NCI-H1092 treated with DMSO at 0.1 percent for 48 hours (cell line): ENCODE measurements at regions not wholly inside any gene's neighbourhood (a gene's known extent, or its start where the extent isn't known, plus 50 kb on each side); places are given as distances from the start of the nearest gene placed in this dataset.
A peak's percentile ranks its signal among the peaks of the same experiment; 100 is the strongest.

ENCODE experiments used
- DNase-seq: peaks from one replicate; lab custom pipeline; 2025; lab: John Stamatoyannopoulos, UW

DNA sequence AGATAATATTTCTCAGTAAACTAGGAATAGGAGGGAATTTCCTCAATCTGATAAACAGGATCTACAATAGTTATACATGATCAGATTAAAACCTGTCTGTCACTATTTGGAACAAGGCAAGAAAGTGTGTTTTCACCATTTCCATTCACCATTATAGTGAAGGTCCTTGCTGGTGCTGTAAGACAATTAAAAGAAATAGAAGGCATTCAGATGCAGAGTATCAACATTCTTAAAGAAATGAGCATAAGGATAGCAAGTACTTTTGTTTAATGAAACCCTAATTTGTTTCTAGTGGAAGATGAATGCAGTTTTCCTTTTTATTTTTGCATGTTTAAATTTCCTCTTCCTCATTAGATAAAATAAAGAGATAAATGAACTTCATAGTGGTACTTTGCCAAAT is 693.7 kb downstream of the PLCL1 start:
- DNase-seq, result no peak

DNA sequence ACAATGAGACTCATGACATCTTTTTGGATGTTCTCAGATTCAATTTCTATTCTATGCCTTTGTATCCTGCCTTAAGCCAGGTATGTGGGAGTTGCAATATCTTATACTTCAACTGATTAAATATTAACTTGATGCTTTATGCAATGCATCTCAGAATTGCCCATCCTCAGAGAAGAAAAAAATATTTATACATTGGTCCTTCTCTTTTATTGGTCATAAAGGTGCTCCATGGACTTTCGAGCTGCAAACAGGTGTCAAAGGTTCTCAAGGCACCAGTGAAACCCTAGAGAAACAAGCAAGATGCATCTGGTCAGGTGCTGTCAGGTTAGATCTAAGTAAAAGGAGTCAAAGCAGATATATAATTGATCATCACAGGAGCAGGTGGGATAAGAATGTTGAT is 690.5 kb downstream of the PLCL1 start:
- no peak for DNase-seq

DNA sequence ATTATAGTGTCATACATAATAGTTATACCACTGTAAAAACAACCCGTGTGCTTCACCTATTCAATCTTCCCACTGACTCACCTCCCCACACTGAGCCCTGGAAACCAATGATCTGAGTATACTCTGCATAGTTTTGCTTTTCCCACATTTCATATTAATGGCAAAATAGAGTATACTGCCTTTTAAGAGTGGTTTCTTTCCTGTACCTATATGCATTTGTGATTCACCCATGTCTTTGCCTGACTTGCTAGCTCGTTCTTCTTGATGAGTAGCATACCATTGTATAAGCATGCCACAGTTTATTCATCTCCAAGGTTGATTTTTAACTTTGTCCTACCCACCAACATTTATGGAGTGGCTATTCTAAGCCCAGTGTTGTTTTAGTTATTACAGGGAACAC is 686.4 kb downstream of the PLCL1 start:
- no peak for DNase-seq

DNA sequence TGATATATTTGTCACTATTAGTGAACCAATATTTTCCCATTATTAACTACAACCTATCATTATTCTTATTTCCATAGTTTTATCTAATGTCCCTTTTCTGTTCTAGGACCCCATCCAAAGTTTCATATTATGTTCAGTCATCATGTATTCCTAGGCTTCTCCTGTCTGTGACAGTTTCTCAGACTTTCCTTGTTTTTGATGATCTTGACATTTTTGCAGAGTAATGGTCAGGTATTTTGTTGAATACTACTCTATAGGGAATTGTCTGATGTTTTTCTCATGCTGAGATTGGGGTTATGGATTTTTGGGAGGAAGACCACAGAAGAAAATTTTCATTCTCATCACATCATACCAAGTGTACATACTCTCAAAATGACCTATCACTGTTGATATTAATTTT is 684.6 kb downstream of the PLCL1 start:
- DNase-seq, result no peak

DNA sequence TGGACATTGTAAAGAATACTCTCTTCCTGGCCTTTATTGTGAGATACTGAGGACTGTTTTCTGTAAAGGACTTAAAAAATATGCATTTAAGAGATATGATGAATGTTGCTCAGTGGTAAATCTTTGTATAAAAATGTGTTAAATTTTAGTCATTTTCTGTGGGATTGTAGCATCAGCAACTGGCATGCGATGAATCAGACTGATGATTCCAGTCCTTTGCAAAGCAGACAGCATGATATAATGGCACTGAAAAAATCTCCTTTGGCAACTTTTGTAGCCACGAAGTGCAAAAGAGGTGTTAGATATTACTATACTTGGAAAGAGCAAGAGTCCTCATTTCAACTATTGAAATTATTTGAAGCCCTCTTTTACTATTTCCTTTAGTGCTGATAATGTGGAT is 678.7 kb downstream of the PLCL1 start:
- no peak for DNase-seq

DNA sequence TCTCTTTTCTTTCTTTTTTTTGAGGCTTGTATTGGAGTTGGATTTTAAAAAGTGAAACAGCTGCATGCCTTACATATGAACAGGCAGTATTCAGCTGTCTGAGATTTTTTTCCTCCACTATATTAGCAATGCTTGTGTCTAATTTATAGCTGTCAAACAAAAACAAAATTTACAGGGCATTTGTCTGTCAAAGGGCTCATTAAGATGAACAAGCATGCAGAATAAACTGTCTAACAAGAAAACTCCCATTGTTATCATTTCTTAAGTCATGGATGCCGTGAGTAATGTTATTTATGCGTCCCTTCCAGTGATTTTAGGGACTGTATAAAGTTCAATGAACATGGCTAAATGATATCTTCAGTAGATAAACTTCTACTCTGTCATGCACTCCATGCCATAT is 674.7 kb downstream of the PLCL1 start:
- DNase-seq, result no peak

DNA sequence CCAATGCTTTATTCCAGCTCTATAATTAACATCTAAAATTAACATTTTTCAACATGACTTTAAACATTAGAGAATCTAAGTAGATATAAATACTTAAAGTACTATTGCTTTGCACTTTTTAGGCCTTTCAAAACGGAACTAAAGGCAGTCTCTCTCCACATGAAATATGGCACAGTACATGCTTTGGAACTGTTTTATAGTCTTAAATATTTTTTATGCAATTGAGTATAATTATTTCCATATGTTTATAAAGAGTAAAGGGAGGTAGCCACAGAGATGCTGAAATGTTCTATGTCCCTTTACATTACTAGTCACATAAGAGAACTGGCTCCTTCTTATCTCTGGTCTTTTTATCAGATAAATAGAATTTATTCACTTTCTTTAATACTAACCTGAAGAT is 674.0 kb downstream of the PLCL1 start:
- DNase-seq, result no peak

DNA sequence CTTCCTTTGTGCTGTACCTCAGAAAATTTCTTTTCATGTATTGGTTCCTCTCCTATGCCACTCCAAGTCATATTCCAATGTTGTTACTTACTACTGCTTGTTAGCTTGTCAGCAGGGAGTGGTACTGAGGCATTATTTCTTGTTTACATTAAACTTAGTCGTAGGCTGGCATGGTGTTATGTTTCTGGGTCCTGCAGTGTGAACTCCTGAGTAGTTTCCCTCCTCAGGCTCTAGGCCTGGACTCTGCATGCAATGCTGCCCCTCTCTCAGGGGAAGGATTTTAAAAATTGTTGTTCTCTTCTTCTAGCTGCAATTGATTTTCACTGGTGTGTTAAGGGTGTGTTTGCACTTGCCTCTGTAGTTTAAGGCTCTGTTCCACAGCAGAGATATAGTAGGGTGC is 671.6 kb downstream of the PLCL1 start:
- DNase-seq, result no peak

DNA sequence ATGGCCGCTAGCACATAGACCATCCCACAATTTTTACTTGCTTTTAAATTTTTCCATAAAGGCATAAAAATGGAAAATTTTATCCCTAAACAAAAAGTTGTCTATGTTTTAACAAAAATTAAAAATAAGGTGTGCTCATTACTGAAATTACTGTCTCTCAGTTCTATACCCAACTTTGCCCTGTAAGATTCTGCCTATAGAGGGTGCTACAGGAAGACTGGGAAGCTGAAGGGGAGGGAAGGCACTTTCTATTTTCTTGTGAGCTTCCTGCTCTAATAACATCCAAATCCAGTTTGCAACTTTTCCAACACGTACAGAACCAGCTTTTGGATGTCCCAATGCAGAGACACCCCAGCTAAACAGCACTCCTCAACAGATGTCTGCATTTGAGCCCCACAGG is 666.9 kb downstream of the PLCL1 start:
- no peak for DNase-seq

DNA sequence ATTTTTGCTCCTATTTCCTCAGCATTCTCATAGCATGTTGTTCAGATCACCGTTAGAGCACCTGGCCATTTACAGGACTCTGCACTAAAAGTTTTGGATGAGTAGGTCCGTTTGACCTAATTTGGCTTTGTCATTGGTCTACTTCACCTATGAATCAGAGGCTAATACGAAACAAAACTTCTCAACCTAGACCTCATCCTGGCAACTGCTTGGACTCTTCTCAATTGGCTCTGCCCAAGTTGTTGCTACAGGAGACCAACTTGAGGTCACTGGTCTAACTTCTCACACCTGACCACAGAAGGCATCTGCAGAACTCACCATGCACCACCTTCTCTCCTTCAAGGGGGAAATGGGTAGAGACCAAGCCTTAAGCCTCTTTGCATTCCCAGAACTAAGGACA is 663.7 kb downstream of the PLCL1 start:
- DNase-seq, result no peak

DNA sequence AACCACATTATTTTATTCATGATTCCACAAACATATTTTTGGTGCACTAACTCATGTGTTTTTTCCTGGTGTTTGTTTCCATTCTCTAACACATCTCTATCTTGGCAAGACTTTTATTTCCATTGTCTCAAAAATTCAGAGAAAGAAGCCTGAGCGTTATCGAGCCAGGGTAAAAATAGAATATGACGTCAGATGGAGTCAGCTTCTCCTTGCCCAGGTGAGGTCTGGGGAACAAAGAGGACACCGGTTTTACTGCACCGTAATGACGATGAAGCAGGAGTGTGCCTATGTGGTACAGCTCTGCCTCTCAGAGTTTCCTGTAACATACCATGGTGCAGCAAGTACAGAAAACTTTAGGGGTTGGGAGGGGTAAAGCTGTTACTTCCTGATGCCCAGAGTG is 661.6 kb downstream of the PLCL1 start:
- no peak for DNase-seq

DNA sequence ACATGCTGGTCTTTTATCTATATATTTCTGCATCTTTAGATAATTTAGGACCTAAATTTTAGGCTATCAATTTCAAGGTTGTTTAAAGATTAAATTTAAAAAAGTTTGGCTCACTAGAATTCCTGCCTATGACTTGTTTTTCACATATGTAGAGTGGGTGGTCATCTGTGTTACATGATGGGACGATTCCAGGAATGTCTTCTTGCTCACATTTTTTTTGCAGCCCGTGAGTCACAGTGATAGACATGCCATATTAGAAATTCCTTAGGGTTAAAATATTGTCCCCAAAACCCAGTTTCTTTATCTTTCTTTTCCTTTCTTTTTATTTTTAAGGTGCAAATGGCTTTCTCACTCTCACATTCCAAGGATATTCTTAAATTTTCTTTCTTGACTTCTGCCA is 652.0 kb downstream of the PLCL1 start:
- no peak for DNase-seq

DNA sequence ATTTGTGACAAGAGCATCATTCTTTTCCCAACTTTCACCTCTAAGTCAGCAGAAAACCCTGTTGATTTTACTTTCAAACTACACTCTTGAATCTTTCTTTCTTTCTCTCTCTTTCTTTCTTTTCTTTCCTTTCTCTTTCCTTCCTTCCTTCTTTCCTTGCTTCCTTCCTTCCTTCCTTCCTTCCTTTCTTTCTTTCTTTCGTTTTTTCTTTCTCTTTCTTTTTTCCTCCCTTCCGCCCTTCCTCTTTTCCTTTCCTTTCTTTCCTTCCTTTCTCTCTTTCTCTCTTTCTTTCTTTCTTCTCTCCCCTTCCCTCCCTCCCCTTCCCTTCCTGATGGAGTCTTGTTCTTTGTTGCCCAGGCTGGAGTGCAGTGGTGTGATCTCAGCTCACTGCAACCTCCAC is 649.5 kb downstream of the PLCL1 start:
- DNase-seq, result no peak

DNA sequence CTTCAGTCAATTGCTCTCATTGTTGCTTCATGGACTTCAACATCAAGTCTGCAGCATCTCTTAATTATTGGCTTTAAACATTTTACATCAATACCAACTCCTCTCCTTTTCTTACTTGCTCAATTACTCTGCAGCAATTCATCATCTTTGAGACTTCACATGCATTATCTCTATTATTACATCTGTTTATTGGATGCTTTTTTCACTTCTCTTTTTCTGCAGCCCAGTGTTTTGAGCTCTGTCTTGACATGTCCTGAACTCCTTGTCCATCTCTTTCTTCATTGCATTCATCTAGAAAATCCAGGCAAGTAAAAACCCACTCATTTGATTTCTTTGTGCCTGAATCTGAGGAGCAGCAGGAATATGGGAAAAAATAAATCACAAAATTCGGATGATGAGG is 647.9 kb downstream of the PLCL1 start:
- DNase-seq, result no peak

DNA sequence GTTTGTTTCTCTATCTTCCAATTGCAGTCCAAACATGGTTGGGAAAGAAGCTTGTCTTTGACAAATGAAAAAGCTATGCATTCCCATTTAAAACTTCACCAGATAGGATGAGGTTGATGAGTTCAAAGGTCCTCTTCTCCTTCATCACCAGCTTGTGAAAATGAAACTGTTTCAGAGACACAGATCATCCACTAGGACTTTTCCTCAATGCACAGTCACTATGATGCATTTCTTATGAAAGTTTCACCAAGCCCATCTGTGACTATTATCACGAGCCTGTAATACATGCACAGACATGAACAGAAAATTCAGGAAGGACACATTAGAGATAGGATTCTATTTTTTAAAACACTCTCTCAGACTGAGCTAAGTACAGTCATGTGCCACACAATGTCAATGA is 644.4 kb downstream of the PLCL1 start:
- DNase-seq, result no peak

DNA sequence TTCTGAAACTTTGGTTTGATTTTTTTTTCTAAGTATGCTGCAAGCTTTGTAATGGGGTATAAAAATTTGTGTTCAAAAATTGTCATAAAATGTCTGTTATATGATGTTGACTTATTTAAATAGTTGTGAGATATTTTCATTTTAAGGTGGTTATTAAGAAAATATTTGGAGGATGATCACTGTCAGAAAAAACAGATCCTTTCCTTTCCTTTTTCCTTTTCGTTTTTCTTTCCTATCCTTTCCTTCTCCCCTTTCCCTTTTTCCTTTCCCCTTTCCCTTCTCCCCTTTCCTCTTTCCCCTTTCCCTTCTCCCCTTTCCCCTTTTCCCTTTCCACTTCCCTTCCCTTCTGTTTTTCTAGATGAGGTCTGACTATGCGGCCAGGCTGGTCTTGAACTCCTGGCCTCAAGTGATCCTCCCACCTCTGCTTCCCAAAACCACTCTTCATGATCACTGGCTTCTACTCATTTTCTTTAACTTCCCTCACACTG is 640.5 kb downstream of the PLCL1 start:
- no peak for DNase-seq

DNA sequence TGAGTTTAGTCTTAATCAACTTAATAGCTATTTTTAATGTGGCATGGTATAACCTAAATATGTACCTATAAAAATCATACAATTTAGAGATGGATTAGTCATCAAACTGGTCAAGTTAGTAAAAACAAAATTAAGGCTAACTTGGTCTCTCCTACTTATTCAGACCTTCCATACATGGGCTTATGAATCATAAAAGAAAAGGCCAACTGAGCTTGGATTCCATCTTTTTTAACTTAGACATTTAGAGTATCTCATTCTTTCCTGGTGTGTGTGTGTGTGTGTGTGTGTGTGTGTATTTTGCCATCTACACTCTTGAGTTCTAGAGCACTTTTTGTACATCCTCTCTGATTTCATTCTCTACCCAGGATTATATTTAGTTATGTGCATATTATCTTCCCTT is 637.5 kb downstream of the PLCL1 start:
- DNase-seq, result no peak

DNA sequence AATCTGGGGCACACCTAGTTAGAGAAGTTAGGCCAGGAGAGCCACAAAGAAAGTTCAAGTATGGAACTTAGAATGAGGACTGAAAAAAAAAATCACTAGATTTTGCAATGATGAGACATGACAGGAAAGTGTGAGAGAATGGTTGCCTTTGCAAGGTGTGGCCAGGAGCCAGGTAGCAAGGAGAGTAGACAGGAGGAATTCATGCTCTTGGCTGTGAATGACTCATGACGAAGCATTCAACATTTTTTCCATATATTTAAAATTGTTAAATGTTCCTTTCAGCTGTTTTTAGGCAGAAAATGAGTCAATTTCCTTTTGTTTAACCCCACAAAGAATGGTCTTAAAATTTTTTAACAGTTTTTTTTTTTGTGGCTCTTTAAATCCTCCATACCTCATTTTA is 636.9 kb downstream of the PLCL1 start:
- no peak for DNase-seq

DNA sequence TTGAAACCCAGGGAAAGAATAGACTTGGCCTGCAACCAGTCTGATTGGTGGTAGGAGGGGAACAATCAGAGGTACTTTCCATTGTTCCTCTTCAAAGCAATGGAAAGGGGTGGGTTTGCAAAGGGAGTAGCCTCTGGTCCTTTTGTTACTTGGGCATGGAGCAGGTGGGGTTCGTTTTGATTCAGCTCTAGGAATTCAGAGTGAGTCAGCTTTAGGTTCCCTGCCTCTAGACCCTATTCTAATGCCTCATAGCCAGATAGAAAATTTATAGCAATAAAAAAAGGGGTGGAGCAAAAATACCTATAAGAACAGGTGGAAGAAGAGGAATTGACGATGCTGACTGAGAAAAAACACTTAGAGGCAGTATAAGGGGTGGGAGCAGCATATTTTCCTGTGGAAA is 636.4 kb downstream of the PLCL1 start:
- DNase-seq, result no peak

DNA sequence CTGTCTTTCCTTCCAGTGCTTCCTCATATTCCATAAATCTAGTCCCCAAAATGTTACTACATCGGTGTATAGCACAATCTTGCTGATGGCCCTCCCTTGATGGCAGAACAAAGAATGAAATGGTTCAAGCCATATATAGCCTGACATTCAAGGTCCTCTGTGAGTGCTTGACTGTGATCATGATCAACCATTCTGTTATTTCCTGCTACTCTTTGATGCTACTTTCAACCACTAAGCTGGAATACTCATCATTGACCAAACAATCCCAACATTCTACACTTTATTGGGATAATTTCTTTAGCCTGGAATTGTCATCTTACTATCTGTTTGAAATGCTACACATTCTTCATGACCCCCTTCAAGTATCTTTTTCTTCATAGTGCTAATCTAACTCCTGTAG is 633.9 kb downstream of the PLCL1 start:
- DNase-seq, result no peak

DNA sequence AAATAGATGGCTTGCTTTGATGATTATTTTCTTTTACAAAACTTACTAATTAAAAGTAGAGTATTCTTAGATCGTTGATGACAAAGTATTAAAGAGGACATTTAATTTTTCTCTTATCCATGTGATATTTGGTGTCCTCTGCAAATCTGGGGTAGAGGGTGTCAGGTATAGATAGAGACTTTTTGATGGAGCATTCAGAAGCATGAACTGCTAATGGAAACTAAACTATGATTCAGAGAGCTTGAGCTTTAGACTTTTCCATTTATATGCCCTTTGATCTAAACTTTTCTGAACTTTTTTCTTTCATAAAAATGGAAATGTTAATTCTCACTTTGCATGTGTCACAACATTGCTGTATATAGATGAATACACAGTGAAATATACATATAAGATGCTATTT is 619.7 kb downstream of the PLCL1 start:
- DNase-seq, result no peak

DNA sequence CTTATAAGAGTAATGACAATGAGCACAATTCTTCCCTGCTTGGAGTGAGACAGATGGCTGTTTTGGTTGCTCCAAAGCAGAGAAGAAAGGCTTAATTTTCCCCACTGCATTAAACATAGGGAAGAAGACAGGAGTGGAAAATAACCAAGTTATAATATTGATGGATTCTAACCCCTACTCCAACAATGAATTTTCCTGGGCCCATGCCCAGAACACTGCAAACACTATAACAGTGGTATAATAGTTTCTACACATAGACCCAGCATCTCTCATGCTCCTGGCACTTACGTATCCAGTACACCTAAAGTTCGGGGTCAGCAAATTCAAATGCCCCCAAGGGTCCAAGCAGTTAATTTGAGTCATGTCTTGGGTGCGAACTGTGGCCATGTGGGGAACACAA is 613.4 kb downstream of the PLCL1 start:
- DNase-seq, result peak; percentile 1

DNA sequence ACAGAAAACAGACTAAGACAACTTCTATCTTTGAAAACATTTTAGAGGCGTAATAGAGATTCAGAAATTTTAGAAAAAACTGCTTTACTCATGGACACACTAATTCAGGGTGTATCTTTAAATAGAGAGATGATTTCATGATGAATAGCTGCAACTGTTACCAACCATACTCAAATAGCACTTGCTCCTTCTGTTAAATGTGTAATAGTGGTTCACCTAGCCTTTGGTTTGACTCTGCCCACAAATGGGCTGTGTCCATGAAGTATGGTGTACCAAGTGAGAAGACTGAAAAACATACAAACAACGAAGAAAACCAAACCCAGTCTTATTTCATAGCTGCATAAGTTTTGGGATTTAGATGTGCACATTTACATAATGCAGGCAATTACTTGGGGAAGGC is 610.6 kb downstream of the PLCL1 start:
- DNase-seq, result no peak

DNA sequence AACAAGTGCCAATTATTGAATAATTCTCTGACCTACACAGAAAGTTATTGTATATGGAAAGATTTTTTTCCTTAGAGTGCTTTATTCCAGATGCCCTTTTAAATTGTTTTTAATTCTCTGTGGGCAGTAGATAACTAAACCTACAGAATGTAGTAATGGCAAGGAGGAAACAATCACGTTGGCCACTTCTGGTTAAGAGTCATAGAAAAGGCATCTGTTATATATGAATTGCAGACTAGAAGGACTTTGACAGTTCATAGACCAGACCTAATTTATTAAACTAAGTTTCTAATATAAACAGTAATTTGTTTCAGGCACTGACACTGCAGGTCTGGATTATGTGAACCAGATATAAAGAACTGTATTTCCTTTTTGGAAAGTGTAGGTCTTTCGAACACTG is 607.5 kb downstream of the PLCL1 start:
- DNase-seq, result no peak

DNA sequence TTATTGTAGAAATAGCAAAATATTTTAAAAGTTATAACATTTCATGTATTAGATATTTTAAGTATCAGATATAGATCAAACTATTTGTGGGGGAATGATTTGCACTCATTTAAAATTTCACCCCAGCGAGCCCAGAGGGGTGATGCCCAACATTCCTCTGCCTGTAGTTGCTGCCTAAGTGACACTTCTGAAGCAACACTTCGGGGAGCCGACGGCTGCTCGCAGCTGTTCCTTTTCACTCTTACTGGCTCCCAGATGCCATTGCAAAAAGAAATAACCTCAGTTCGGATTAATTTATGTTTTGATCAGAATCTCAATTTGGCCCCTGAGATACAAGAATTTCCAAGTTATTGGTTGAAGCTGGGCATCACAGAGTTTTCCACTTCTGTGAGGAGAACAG is 603.8 kb downstream of the PLCL1 start:
- no peak for DNase-seq
